Left ventricle myocardium inferior (tissue), 1 donor: ENCODE measurements at regions not wholly inside any gene's neighbourhood (a gene's known extent, or its start where the extent isn't known, plus 50 kb on each side); places are given as distances from the start of the nearest gene placed in this dataset.

ENCODE experiments used
- DNase-seq: peaks from one replicate; pipeline ENCODE4 v3.0.0-alpha.2; 2020
- H3K27ac ChIP-seq: fragments of 200-600 bp; replicated peaks from 2 replicates; pipeline ENCODE4 v1.8.0; 2021
- H3K27me3 ChIP-seq: fragments of 200-600 bp; 2 replicates; pipeline ENCODE4 v1.8.0; 2021; ENCODE audit warnings: low read depth
- H3K36me3 ChIP-seq: fragments of 200-600 bp; 2 replicates; pipeline ENCODE4 v1.8.0; 2021
- H3K4me1 ChIP-seq: fragments of 200-600 bp; 2 replicates; pipeline ENCODE4 v1.8.0; 2021
- H3K4me3 ChIP-seq: fragments of 200-600 bp; 2 replicates; pipeline ENCODE4 v1.8.0; 2021; ENCODE audit warnings: mild to moderate bottlenecking, moderate library complexity
- H3K9me3 ChIP-seq: fragments of 200-600 bp; replicated peaks from 2 replicates; pipeline ENCODE4 v1.8.0; 2021
- CTCF ChIP-seq: fragments of 200-600 bp; IDR thresholded peaks from 2 replicates; pipeline ENCODE4 v1.8.0; 2021; ENCODE audit warnings: antibody characterized with exemption, mild to moderate bottlenecking, borderline replicate concordance
- intact Hi-C: fragments of 100-400 bp; cut with micrococcal nuclease; formaldehyde crosslinking; loops from one replicate; pipeline ENCODE4 v1.11.0; 2022
- donor health status: DM: no; HTN: yes; CAD: no; lungs with severe emphysema.

DNA sequence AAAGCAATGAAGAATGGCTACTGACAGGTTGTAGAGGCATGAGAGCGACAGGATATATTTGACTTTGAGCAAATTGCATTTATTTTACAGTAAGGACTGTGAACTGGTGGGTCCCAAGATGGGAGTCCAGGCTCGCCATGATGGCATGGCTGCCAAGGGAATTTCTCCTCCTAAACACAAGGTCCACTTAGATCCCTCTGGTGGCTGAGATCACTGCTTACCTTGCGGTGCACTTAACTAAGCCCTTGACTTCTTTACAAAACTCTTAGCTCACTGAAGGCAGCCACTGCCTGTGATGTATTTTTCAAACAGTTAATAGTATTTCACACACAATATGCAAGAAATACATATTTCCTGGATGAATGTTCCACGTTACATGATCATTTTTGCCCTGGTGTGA, 50.3 kb upstream of the SORBS2 start:
- H3K4me3 ChIP-seq, result no peak overlapping the region

DNA sequence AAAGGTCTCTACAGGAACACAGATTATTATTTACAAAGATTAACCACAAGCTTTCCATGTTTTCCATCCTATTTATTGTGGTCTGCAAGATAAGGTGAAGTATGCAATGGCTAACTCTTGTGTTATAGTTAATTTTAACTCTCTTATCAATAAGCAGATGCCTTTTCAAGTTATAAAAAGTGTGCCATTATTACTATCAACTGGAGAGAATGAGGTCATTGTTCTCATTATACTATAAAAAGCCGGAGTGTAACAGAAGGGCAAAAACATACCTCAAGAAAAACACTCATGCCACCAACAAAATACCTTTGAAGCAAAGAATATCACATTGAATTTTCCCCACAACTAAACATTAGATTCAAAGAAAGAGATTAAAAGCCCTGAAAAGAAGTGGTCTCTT, 52.0 kb upstream of the SORBS2 start:
- Histone ChIP-seq H3K36me3 (no peaks in the 10 kb centered on the region), H3K4me3 (no peak overlapping the region), H3K9me3 (no peaks in the 10 kb centered on the region), H3K27me3 (no peaks in the 10 kb centered on the region), H3K4me1 (peaks cover 59% of the 10 kb centered on the region), H3K27ac (peak overlapping the region; percentile 85)
- TF ChIP-seq CTCF, result no peak
- intact Hi-C loops, result no loop called here
- DNase-seq, result no peak

More for the DNA sequence above, 50.3 kb upstream of the SORBS2 start:
- no peaks in the 10 kb centered on the region for H3K36me3 ChIP-seq
- intact Hi-C loops, result no loop called here
- TF ChIP-seq CTCF, result no peak
- H3K4me1 ChIP-seq, result peaks cover 49% of the 10 kb centered on the region
- peaks cover 12% of the 10 kb centered on the region for H3K9me3 ChIP-seq
- DNase-seq, result no peak
- H3K27ac ChIP-seq, result peak overlapping the region; percentile 85
- no peaks in the 10 kb centered on the region for H3K27me3 ChIP-seq

DNA sequence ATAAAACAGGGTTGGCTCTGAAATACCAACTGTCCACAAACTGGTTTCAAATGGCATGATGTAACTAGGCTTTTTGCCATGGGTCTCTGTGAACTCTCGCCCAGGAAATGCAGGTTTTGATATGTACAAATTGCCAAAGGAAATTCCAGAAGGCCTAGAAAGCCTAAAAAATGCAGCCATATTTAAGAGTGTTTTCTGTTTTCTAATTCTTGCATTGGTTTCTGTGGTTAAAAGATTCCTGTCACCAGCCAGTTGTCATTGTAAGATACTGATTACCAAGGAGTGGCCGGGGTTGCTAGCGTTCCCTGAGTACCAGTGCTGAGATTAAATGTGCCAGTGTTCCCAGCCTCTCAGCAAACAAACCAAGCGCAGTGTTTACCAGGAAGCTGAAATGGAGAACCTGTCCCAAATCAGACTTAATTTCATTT, 53.9 kb upstream of the SORBS2 start:
- DNase-seq, result peak; percentile 26
- peak overlapping the region; percentile 85 for H3K27ac ChIP-seq
- intact Hi-C loops, result no loop called here

DNA sequence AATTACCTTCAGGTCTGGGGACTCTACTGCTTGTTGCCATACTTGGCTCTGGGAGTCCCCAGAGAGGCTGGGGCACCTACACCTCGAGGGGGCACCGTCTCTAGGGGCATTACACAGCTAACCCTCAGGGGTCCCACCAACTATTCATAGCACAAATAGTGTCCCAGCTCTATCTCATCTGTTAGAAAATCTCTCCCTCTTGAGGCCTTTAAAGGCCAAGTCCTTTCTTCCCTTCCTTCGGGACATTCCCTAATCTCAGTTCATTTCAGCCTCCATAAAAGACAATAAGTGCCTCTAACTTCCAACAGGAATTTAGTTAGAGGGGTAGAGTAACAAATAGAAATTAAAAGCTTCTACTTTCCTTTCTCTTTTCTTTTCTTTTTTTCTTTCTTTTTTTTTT, 55.8 kb upstream of the SORBS2 start:
- no peak for DNase-seq
- Histone ChIP-seq H3K27me3 (no peaks in the 10 kb centered on the region), H3K27ac (peak overlapping the region; percentile 85), H3K4me1 (peaks cover 60% of the 10 kb centered on the region), H3K4me3 (no peak overlapping the region), H3K9me3 (no peaks in the 10 kb centered on the region), H3K36me3 (no peaks in the 10 kb centered on the region)
- TF ChIP-seq CTCF, result no peak
- intact Hi-C loops, result no loop called here

More for the DNA sequence above, 53.9 kb upstream of the SORBS2 start:
- Histone ChIP-seq H3K9me3 (no peaks in the 10 kb centered on the region), H3K36me3 (no peaks in the 10 kb centered on the region), H3K4me3 (no peak overlapping the region), H3K4me1 (peaks cover 70% of the 10 kb centered on the region), H3K27me3 (no peaks in the 10 kb centered on the region)
- no peak for TF ChIP-seq CTCF

DNA sequence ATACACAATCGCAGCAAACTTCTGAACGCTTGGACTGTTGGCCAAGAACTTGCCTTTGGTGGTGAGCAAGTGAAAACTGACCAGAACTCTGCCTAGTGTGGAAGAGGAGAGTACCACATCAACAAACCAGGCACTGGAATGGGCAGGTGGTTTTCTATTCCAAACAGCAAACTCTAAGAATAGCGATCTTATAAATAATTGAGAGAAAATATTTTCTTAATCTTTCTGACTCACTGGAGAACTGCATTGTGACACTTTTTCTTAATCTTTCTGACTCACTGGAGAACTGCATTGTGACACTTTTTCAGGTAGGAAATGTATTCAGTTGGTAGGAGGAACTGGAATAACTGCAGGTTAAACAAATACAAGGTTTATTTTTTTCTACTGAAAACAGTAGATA, 57.0 kb upstream of the SORBS2 start:
- Histone ChIP-seq H3K9me3 (no peaks in the 10 kb centered on the region), H3K36me3 (no peaks in the 10 kb centered on the region), H3K27me3 (no peaks in the 10 kb centered on the region), H3K27ac (peak overlapping the region; percentile 85), H3K4me1 (peaks cover 56% of the 10 kb centered on the region), H3K4me3 (no peak overlapping the region)
- intact Hi-C loops, result no loop called here
- DNase-seq, result no peak
- TF ChIP-seq CTCF, result no peak

DNA sequence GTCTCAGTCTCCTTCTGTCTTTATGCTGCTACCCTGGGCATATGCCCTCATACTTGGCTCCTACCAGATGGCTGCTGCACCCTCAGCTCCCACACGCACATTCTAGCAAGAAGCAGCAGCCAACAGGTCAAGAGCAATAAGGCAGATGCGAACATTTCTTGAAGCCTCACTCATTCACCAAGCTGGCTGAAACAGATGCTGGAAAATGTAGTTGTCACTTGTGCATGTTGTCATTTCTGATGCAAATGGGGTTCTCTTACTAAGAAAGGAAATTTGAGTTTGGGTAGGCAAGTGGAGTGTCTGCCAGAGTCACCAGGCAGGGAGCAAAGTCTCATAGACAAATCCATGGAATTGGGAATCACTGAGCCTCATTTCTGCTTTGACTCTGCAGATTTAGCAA, 57.4 kb upstream of the SORBS2 start:
- Histone ChIP-seq H3K4me3 (no peak overlapping the region), H3K27ac (peak overlapping the region; percentile 85), H3K27me3 (no peaks in the 10 kb centered on the region), H3K4me1 (peaks cover 56% of the 10 kb centered on the region), H3K36me3 (no peaks in the 10 kb centered on the region), H3K9me3 (no peaks in the 10 kb centered on the region)
- DNase-seq, result no peak
- no peak for TF ChIP-seq CTCF
- intact Hi-C loops, result no loop called here
